HCT116 (cell line): ENCODE measurements at regions not wholly inside any gene's neighbourhood (a gene's known extent, or its start where the extent isn't known, plus 50 kb on each side); places are given as distances from the start of the nearest gene placed in this dataset.

Experiments used
- ELF1 ChIP-seq: IDR thresholded peaks from 2 replicates; pipeline ENCODE4 v1.6.1; 2012; ENCODE audit warnings: low read depth, borderline replicate concordance
- EZH2 ChIP-seq: fragments of 200-600 bp; sonication (generic); IDR thresholded peaks from 2 replicates; pipeline ENCODE4 v1.6.1; 2017; ENCODE audit warnings: antibody characterized with exemption, mixed run types
- POLR2A ChIP-seq: IDR thresholded peaks from 2 replicates; pipeline ENCODE4 v1.7.0; 2011; ENCODE audit warnings: borderline replicate concordance; ENCODE audit not compliant: insufficient read depth, insufficient read length; ENCODE audit errors: extremely low read depth
- RAD21 ChIP-seq: IDR thresholded peaks from 2 replicates; pipeline ENCODE4 v1.6.1; 2012; ENCODE audit warnings: low read depth, mild to moderate bottlenecking
- SP1 ChIP-seq: IDR thresholded peaks from 2 replicates; pipeline ENCODE4 v1.6.1; 2012; ENCODE audit warnings: low read depth
- TF ChIP-seq, protein P1 (sequence below), 3 experiments: fragments of 200-600 bp in 1 of 3; sonication (generic) in 1 of 3; IDR thresholded peaks in 2 of 3; conservative IDR thresholded peaks in 1 of 3; 2 replicates each; pipeline ENCODE4 v1.5.1; 2012 to 2017; ENCODE audit warnings: low read depth in 2 of 3, low read length in 2 of 3, antibody characterized with exemption in 1 of 3, borderline replicate concordance in 1 of 3, control low read depth in 1 of 3, mild to moderate bottlenecking in 1 of 3, mixed read lengths in 1 of 3, mixed run types in 1 of 3, moderate library complexity in 1 of 3; ENCODE audit not compliant: insufficient read depth in 1 of 3
- TF ChIP-seq, protein P2 (sequence below): IDR thresholded peaks from 2 replicates; pipeline ENCODE4 v1.6.1; 2012

DNA sequence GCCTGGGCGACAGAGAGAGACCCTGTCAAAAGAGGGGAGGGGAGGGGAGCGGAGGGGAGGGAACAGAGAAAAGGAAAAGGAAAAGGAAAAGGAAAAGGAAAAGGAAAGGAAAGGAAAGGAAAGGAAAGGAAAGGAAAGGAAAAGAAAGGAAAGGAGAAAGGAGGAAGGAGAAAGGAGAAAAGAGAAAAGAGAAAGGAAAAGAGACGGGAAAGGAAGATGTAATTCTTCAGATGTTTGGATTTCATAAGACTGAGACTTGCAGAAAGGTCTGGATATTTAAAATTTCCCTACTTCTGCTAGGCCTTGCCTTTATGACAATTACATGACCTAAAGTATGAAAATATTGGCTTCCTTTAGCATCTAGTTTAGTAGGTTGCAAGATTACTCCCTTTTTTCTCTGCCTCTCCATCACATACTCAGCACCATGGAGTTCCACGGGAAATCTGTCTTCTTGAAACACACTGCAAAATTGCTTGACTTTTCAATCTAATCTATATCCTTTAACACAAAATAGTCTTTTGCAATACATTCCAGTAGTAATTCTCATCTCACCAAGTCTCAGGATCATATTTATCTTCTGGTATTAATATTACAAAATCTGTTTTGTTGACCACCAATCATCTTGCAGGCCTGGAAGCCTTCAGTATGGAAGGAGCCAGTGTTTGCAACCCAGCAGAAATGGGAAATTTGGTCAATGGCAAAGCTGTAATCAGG lies 383.5 kb downstream of the ZEB2 start:
- no peak for TF ChIP-seq EZH2
- no peak for TF ChIP-seq RAD21
- no peak for TF ChIP-seq SP1
- TF ChIP-seq, protein P1, sequence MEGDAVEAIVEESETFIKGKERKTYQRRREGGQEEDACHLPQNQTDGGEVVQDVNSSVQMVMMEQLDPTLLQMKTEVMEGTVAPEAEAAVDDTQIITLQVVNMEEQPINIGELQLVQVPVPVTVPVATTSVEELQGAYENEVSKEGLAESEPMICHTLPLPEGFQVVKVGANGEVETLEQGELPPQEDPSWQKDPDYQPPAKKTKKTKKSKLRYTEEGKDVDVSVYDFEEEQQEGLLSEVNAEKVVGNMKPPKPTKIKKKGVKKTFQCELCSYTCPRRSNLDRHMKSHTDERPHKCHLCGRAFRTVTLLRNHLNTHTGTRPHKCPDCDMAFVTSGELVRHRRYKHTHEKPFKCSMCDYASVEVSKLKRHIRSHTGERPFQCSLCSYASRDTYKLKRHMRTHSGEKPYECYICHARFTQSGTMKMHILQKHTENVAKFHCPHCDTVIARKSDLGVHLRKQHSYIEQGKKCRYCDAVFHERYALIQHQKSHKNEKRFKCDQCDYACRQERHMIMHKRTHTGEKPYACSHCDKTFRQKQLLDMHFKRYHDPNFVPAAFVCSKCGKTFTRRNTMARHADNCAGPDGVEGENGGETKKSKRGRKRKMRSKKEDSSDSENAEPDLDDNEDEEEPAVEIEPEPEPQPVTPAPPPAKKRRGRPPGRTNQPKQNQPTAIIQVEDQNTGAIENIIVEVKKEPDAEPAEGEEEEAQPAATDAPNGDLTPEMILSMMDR (IDR thresholded peaks at IDR 0.05 in 2 of 3, conservative IDR thresholded peaks at IDR 0.05 in 1 of 3; ENCODE audit: borderline replicate concordance in 1 of 3, insufficient read depth in 1 of 3, low read depth in 2 of 3, low read length in 2 of 3), result no peak
- TF ChIP-seq POLR2A, result no peak
- TF ChIP-seq ELF1, result no peak
- TF ChIP-seq, protein P2, sequence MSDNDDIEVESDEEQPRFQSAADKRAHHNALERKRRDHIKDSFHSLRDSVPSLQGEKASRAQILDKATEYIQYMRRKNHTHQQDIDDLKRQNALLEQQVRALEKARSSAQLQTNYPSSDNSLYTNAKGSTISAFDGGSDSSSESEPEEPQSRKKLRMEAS, result no peak
